ENCODE measurements at regions not wholly inside any gene's neighbourhood (a gene's known extent, or its start where the extent isn't known, plus 50 kb on each side); places are given as distances from the start of the nearest gene placed in this dataset.

DNA sequence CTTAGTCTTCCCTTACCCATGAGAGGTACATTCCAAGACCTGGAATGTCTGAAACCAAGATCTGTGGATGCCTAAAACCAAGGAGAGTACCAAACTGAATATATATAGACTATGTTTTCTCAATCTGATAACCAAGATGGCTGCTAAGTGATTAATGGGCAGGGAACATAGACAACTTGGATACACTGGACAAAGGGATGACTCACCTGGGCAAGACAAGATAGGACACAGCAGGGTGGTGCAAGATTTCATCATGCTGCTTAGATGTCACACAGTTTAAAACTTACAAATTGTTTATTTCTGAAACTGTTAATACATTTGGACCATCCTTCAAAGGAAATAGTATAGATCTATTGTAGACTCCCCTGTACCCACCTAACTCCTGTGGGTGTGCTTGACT is 130.9 kb downstream of the HTR1A start:
- TF ChIP-seq EZH2 (IDR thresholded peaks at IDR 0.05; ENCODE audit: low read depth, low read length, severe bottlenecking) (no peak), TAF1 (IDR thresholded peaks at IDR 0.05; ENCODE audit: low read depth, low read length) (no peak), JUN (IDR thresholded peaks at IDR 0.05; ENCODE audit: low read depth, low read length) (no peak), POLR2A (IDR thresholded peaks at IDR 0.05; ENCODE audit: control extremely low read depth in 1 of 2, low read depth in 2 of 2, low read length in 2 of 2) (no peak), POLR2AphosphoS5 (IDR thresholded peaks at IDR 0.05; ENCODE audit: low read depth, low read length) (no peak), RAD21 (IDR thresholded peaks at IDR 0.05 in 1 of 2, conservative IDR thresholded peaks at IDR 0.05 in 1 of 2; ENCODE audit: low read depth in 2 of 2, low read length in 2 of 2) (no peak), MAFK (IDR thresholded peaks at IDR 0.05; ENCODE audit: low read depth, low read length) (no peak), FOSL1 (IDR thresholded peaks at IDR 0.05; ENCODE audit: insufficient read depth, low read depth, low read length) (no peak), RBBP5 (IDR thresholded peaks at IDR 0.05; ENCODE audit: borderline replicate concordance, low read depth, low read length) (no peak), BRCA1 (IDR thresholded peaks at IDR 0.05; ENCODE audit: low read depth, low read length) (no peak)
- TF ChIP-seq, protein P1, sequence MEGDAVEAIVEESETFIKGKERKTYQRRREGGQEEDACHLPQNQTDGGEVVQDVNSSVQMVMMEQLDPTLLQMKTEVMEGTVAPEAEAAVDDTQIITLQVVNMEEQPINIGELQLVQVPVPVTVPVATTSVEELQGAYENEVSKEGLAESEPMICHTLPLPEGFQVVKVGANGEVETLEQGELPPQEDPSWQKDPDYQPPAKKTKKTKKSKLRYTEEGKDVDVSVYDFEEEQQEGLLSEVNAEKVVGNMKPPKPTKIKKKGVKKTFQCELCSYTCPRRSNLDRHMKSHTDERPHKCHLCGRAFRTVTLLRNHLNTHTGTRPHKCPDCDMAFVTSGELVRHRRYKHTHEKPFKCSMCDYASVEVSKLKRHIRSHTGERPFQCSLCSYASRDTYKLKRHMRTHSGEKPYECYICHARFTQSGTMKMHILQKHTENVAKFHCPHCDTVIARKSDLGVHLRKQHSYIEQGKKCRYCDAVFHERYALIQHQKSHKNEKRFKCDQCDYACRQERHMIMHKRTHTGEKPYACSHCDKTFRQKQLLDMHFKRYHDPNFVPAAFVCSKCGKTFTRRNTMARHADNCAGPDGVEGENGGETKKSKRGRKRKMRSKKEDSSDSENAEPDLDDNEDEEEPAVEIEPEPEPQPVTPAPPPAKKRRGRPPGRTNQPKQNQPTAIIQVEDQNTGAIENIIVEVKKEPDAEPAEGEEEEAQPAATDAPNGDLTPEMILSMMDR (IDR thresholded peaks at IDR 0.05; ENCODE audit: control extremely low read depth in 1 of 3, insufficient read depth in 1 of 3, low read depth in 1 of 3, low read length in 3 of 3): no peak

Data from H1 (cell line).